SU-DHL-6 (cell line): ENCODE measurements at regions not wholly inside any gene's neighbourhood (a gene's known extent, or its start where the extent isn't known, plus 50 kb on each side); places are given as distances from the start of the nearest gene placed in this dataset.

Experiments used
- H2AFZ ChIP-seq: fragments of 200-600 bp; sonication (generic); 2 replicates; pipeline ENCODE4 v1.6.1; 2014; ENCODE audit warnings: low read depth, mild to moderate bottlenecking, moderate library complexity, mixed read lengths, antibody characterized with exemption, low read length; ENCODE audit not compliant: severe bottlenecking
- H3F3A ChIP-seq: fragments of 200-600 bp; shearing (Covaris generic); 2 replicates; pipeline ENCODE4 v1.6.0; 2016; ENCODE audit warnings: antibody characterized with exemption, mild to moderate bottlenecking; ENCODE audit not compliant: insufficient read depth
- H3K27ac ChIP-seq: fragments of 200-600 bp; sonication (generic); 2 replicates; pipeline ENCODE4 v1.5.1; 2016; ENCODE audit warnings: low read depth, mild to moderate bottlenecking, low read length, moderate library complexity, mixed read lengths
- H3K27me3 ChIP-seq: fragments of 200-600 bp; sonication (generic), shearing (Covaris generic); 2 replicates; pipeline ENCODE4 v1.6.0; 2014; ENCODE audit warnings: mild to moderate bottlenecking, low read length
- H3K36me3 ChIP-seq: fragments of 200-600 bp; sonication (generic); 2 replicates; pipeline ENCODE4 v1.6.1; 2014; ENCODE audit warnings: mild to moderate bottlenecking, low read length, mixed read lengths
- H3K4me2 ChIP-seq: fragments of 300-600, 200-600 bp; shearing (Covaris generic), sonication (generic); 2 replicates; pipeline ENCODE4 v1.6.0; 2014; ENCODE audit warnings: low read length, low read depth, mild to moderate bottlenecking; ENCODE audit not compliant: poor library complexity, severe bottlenecking
- H3K4me3 ChIP-seq: fragments of 200-600 bp; sonication (generic); 2 replicates; pipeline ENCODE4 v1.5.1; 2014; ENCODE audit warnings: antibody characterized with exemption, low read length, mild to moderate bottlenecking, mixed read lengths; ENCODE audit not compliant: insufficient read depth, poor library complexity, severe bottlenecking
- H3K79me2 ChIP-seq: fragments of 200-600 bp; sonication (generic); 2 replicates; pipeline ENCODE4 v1.6.1; 2014; ENCODE audit warnings: mild to moderate bottlenecking, low read length, moderate library complexity; ENCODE audit not compliant: insufficient read depth
- H3K9ac ChIP-seq: fragments of 200-600 bp; sonication (generic); 2 replicates; pipeline ENCODE4 v1.7.0; 2014; ENCODE audit warnings: mild to moderate bottlenecking, low read length
- H3K9me2 ChIP-seq: fragments of 200-600 bp; sonication (generic); replicated peaks from 2 replicates; pipeline ENCODE4 v1.6.1; 2014; ENCODE audit warnings: low read length; ENCODE audit not compliant: insufficient read depth
- H3K9me3 ChIP-seq: fragments of 200-600 bp; sonication (generic); 2 replicates; pipeline ENCODE4 v1.6.1; 2014; ENCODE audit warnings: low read length, mixed read lengths; ENCODE audit not compliant: insufficient read depth
- H4K20me1 ChIP-seq: fragments of 200-600 bp; sonication (generic); 2 replicates; pipeline ENCODE4 v1.6.1; 2014; ENCODE audit warnings: low read depth, mild to moderate bottlenecking, antibody characterized with exemption, low read length, moderate library complexity, mixed read lengths
- CTCF ChIP-seq: fragments of 200-600 bp; sonication (generic); IDR thresholded peaks from one replicate; pipeline ENCODE4 v1.5.1; 2017; ENCODE audit warnings: antibody characterized with exemption, mild to moderate bottlenecking, low read length, moderate library complexity; ENCODE audit not compliant: insufficient read depth, poor library complexity, severe bottlenecking
- EZH2phosphoT487 ChIP-seq: fragments of 200-600 bp; sonication (generic), shearing (Covaris generic); conservative IDR thresholded peaks from 2 replicates; pipeline ENCODE4 v1.6.1; 2018; ENCODE audit warnings: mild to moderate bottlenecking, antibody characterized with exemption, low read length, moderate library complexity, mixed read lengths

- TF ChIP-seq CTCF (no peak), EZH2phosphoT487 (no peak)
- Histone ChIP-seq H2AFZ (no peak overlapping the region), H3K9me2 (no peaks in the 10 kb centered on the region), H3K27me3 (no peaks in the 10 kb centered on the region), H3F3A (no peaks in the 10 kb centered on the region), H3K79me2 (no peaks in the 10 kb centered on the region), H3K9ac (no peak overlapping the region), H3K27ac (no peak overlapping the region), H3K4me2 (no peak overlapping the region), H3K4me3 (no peak overlapping the region), H4K20me1 (no peaks in the 10 kb centered on the region), H3K36me3 (no peaks in the 10 kb centered on the region), H3K9me3 (no peaks in the 10 kb centered on the region)
Observed at GRCh38 chr10:3552281-3552680, 232.7 kb downstream of the KLF6 start.

GRCh38 chr10:3551761-3552160, 233.2 kb downstream of the KLF6 start:
- Histone ChIP-seq H3K9ac (no peak overlapping the region), H3K27me3 (no peaks in the 10 kb centered on the region), H3K79me2 (no peaks in the 10 kb centered on the region), H3K9me3 (no peaks in the 10 kb centered on the region), H3K27ac (no peak overlapping the region), H3F3A (no peaks in the 10 kb centered on the region), H3K4me3 (no peak overlapping the region), H3K9me2 (no peaks in the 10 kb centered on the region), H2AFZ (no peak overlapping the region), H3K4me2 (no peak overlapping the region), H4K20me1 (no peaks in the 10 kb centered on the region), H3K36me3 (no peaks in the 10 kb centered on the region)
- TF ChIP-seq CTCF (no peak), EZH2phosphoT487 (no peak)

- Histone ChIP-seq H3K79me2 (no peaks in the 10 kb centered on the region), H3K9me3 (no peaks in the 10 kb centered on the region), H3K27me3 (no peaks in the 10 kb centered on the region), H3K9ac (no peak overlapping the region), H3K36me3 (no peaks in the 10 kb centered on the region), H3F3A (no peaks in the 10 kb centered on the region), H3K27ac (no peak overlapping the region), H3K9me2 (no peaks in the 10 kb centered on the region), H4K20me1 (no peaks in the 10 kb centered on the region), H3K4me2 (no peak overlapping the region), H2AFZ (no peak overlapping the region), H3K4me3 (no peak overlapping the region)
- TF ChIP-seq EZH2phosphoT487 (no peak), CTCF (no peak)
Observed at GRCh38 chr10:3549118-3549517, 235.9 kb downstream of the KLF6 start.

DNA sequence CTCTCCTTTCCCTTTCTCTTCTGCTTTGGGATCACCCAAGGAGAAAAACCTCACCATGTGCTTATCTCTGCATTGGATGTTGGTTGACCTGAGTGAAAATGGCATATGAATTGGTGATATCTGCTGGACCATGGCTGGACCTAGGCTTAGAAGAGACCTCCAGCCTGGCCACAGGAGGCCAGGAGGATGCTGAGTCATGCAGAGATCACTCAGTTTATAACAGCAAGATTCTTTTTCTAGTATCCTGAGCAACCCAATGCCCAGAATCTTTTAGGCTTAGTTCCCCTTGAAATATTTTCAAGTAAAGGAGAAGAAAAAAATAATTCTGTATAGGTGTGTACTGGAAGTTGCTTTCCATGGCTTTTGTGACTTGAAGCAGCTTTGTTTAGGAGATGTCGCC, 236.3 kb downstream of the KLF6 start:
- Histone ChIP-seq H3K9me2 (no peaks in the 10 kb centered on the region), H2AFZ (no peak overlapping the region), H3K36me3 (no peaks in the 10 kb centered on the region), H3K4me2 (no peak overlapping the region), H3K79me2 (no peaks in the 10 kb centered on the region), H4K20me1 (no peaks in the 10 kb centered on the region), H3K9ac (no peak overlapping the region), H3K27me3 (no peaks in the 10 kb centered on the region), H3K9me3 (no peaks in the 10 kb centered on the region), H3F3A (no peaks in the 10 kb centered on the region), H3K4me3 (no peak overlapping the region), H3K27ac (no peak overlapping the region)
- TF ChIP-seq EZH2phosphoT487 (no peak), CTCF (no peak)
